NCI-H2227 (cell line): ENCODE measurements at regions not wholly inside any gene's neighbourhood (a gene's known extent, or its start where the extent isn't known, plus 50 kb on each side); places are given as distances from the start of the nearest gene placed in this dataset.
"Not testable (repeated sequence)": the region's sequence is repeated elsewhere in the genome, so short reads cannot be mapped to it uniquely, and the experiment has no call there.

ENCODE experiments used
- DNase-seq: peaks from one replicate; lab custom pipeline; 2025; ENCODE audit not compliant: unreplicated experiment; lab: John Stamatoyannopoulos, UW

- no peak for DNase-seq
Observed at GRCh38 chr13:61144301-61144700, 271.3 kb downstream of the PCDH20 start.

GRCh38 chr13:61142506-61142905 is 273.1 kb downstream of the PCDH20 start:
- DNase-seq, result no peak

DNA sequence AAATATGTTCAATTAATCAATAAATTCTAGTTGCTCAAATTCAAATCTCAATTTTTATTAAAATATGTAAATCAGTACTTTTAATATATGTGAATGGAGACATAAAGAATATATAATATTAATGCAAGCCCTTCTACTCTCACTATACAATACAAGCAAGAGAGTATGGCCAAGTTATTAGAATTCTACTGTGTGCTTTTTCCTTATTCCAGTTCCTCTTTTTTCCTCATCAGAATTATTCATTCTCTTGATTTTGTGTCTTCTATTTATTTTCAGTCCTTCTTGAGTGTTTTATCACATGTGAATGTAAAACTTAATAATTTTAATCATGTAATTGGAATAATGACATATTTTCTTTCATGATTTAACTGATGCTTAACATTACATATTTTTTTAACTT is 276.8 kb downstream of the PCDH20 start:
- no peak for DNase-seq

GRCh38 chr13:61136515-61136914 is 279.1 kb downstream of the PCDH20 start:
- DNase-seq, result no peak

GRCh38 chr13:61136093-61136492 is 279.6 kb downstream of the PCDH20 start:
- DNase-seq, result no peak

DNA sequence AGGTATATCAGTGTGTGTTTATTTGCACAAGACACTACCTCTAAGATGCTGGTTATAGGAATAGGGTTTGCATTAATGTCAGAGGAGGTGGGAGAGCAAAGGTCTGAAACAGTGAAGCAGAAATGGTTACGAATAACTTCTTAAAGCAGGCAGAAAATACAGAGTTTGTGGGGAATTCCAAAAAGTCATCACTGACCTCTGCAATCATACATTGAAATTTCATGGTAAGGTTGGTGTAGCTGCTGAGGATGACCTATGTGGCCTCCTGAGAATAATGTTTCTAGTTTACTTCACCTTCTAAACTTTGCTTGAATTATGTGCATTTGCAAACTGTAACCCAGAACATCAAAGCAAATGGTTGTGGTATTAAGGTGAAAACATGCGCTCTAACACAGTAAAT is 280.1 kb downstream of the PCDH20 start:
- DNase-seq, result no peak

- no peak for DNase-seq
Observed at GRCh38 chr13:61128850-61129645, 286.6 kb downstream of the PCDH20 start.

DNA sequence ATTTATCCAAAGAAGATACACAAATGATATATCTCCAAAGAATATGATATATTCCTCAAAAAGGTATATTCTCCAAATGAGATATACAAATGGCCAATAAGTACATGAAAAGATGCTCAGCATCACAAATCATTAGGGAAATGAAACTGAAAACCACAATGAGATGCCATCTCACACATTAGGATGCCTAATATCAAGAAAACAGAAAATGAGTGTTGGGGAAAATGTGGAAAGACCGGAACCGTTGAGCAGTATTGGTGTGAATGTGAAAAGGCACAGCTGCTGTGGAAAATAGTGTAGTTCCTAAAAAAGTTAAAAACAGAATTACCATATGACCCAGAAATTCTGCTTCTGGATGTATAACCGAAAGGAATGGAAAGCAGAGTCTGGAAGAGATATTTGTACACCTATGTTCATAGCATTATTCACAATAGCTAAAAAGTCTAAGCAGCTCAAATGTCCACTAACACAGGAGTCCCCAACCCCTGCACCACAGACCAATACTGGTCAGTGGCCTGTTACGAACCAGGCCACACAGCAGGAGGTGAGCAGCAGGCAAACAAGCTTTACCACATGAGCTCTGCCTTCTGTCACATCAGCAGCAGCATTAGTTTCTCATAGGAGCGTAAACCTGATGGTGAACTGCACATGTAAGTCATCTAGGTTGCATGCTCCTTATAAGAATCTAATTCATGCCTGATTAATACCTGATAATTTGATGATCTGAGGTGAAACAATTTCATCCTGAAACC is 291.9 kb downstream of the PCDH20 start:
- no peak for DNase-seq

- no peak for DNase-seq
Observed at GRCh38 chr13:61113140-61113658, 302.4 kb downstream of the PCDH20 start.

DNA sequence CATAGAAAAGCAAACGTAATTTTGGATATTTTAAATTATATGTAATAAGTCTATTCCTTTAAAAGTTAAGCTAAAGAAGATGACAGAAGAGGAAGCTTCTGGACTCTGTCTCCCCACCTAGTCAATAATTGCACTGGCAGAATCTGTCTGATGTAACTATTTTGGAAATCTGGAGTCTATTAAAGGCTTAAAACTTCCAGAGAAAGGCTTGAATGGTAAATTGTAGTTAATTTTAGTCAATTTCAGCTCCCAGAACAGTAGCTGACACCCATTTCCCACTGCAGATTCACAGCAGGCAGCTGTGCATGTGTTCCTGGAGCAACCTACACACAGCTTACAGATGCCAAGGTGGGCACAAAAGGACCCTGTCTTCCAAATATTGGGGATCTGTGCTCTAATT is 304.1 kb downstream of the PCDH20 start:
- no peak for DNase-seq

DNA sequence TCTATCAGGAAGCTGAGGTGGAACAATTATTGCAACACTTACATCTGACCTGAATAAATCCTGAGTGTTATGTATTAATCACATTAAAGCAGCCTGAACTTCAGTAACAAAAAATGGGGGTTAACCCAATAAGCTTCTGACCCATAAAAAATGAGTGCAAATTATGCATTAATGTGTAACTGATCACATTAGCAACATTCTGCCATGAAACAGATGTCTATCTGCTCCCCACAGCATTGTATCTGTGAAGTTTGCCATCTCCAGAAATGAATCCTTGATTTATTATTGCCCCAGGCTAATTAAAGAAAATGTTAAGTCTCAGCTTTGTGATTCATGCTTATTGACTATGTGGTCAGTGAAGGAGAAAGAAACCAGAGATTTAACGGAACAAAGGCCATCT is 304.9 kb downstream of the PCDH20 start:
- DNase-seq, result no peak

- no peak for DNase-seq
Observed at GRCh38 chr13:61109741-61110140, 305.9 kb downstream of the PCDH20 start.

DNA sequence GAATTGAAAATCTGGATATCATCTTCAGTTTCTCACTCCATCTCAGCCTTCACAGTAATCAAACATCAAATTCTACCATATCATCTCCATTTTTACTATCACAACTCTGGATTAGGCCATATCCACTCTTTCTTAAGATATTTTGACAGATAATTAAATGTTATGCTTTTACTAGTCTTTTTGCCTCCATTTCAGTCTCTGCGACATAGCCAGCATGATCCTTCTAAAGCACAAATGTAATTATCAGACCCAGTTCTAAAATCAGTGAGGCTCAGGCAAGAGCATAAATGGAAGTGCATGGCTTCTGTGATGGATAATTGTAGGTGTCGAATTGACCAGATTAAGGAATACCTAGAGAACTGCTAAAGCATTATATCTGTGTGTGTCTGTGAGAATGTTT is 307.7 kb downstream of the PCDH20 start:
- no peak for DNase-seq

GRCh38 chr13:61095885-61096284 is 319.8 kb downstream of the PCDH20 start:
- DNase-seq, result no peak

- DNase-seq, result no peak
Observed at GRCh38 chr13:61094865-61095264, 320.8 kb downstream of the PCDH20 start.

- not testable (repeated sequence) for DNase-seq
Observed at GRCh38 chr13:61089894-61090293, 325.8 kb downstream of the PCDH20 start.

DNA sequence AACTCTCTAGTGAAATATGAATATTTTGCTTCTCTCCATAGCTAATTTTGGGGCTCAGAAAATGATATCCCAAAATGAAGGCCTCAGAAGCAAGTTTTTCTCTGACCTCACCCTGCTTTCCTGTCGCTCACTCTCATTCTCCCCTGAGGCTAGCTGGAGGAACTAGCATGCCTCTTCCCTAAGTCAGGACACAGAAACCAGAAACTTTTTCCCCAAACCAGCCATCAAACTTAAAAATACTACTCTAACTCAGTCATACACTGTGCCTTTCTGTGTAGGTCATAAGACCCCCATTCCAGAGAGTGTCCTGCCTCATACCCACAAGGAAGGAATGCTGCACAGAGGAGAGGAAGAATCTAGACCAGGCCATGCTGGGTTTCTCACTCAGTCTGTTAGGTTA is 329.6 kb downstream of the PCDH20 start:
- DNase-seq, result no peak

DNA sequence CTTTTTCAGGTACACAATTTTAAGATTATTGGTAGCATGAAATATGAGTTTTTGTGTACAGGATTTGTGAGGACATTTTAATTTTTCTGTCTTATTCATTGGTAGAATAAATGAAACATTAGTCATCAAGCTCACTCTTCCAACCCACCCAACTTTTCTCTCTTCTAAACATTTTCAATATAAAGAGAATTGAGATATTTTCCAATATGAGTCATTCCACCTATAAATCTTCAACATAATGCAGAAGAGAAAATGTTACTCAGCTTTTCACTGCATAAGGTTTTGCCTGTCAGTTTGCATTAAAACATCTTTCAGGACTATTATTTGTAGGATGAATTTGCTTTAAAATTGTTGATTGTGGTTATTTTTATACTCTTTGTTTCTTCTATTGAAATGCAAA is 330.7 kb downstream of the PCDH20 start:
- no peak for DNase-seq

- DNase-seq, result no peak
Observed at GRCh38 chr13:61078976-61079770, 336.5 kb downstream of the PCDH20 start.

- DNase-seq, result no peak
Observed at GRCh38 chr13:61052175-61052574, 363.5 kb downstream of the PCDH20 start.

DNA sequence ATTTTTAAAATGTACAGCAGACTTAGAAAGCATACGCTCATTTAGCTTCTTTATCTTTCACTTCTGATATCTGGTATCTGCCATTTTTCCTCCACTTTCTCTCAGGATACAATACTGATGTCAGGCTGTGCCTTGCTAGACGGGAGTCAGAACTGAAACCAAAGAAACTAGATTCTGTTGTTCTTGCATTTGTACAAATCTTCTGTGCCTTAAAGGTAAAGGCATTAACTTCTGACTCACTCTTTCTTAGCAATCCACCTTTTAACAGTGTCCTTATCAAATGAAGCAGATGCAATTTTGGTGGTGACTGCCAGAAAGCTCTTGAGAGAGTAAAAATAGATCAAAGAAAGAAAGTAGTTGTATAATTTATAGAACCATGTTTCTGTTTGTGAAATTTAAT is 370.4 kb downstream of the PCDH20 start:
- DNase-seq, result no peak
